Fibroblast of mammary gland (primary cell): ENCODE measurements at regions not wholly inside any gene's neighbourhood (a gene's known extent, or its start where the extent isn't known, plus 50 kb on each side); places are given as distances from the start of the nearest gene placed in this dataset.
A peak's percentile ranks its signal among the peaks of the same experiment; 100 is the strongest.

Experiments used
- DNase-seq: peaks from one replicate; pipeline ENCODE4 v3.0.0-alpha.2; 2010; ENCODE audit warnings: low read depth
- H3K4me3 ChIP-seq: 2 replicates; pipeline ENCODE4 v1.5.1; 2011; ENCODE audit warnings: low read depth, mild to moderate bottlenecking, low read length, moderate library complexity; ENCODE audit not compliant: control insufficient read depth
- TF ChIP-seq, protein P1 (sequence below): conservative IDR thresholded peaks from 2 replicates; pipeline ENCODE4 v1.5.1; 2011; ENCODE audit warnings: low read depth, low read length, inconsistent platforms; ENCODE audit not compliant: control insufficient read depth, insufficient read depth

DNA sequence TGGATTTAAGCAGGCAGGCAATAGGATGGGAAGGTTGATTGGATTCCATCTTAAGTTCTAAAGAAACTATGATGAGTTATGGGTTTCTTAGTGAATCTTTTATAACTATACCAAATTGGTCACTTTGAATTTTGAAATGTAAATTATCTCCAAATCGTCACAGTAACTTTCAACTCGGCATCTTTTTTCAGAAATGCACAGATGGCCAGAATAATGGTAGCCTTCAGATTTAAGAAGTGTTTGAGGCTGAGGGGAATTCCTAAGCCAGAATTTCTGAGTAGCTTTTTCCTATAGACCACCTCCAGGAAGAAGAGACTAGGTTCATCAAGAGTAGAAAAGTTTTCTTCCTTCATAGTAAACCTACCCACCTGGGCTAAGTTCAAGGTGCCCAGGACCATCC is 663.7 kb upstream of the TENM3 start:
- no peak for DNase-seq
- H3K4me3 ChIP-seq, result no peak overlapping the region
- TF ChIP-seq, protein P1, sequence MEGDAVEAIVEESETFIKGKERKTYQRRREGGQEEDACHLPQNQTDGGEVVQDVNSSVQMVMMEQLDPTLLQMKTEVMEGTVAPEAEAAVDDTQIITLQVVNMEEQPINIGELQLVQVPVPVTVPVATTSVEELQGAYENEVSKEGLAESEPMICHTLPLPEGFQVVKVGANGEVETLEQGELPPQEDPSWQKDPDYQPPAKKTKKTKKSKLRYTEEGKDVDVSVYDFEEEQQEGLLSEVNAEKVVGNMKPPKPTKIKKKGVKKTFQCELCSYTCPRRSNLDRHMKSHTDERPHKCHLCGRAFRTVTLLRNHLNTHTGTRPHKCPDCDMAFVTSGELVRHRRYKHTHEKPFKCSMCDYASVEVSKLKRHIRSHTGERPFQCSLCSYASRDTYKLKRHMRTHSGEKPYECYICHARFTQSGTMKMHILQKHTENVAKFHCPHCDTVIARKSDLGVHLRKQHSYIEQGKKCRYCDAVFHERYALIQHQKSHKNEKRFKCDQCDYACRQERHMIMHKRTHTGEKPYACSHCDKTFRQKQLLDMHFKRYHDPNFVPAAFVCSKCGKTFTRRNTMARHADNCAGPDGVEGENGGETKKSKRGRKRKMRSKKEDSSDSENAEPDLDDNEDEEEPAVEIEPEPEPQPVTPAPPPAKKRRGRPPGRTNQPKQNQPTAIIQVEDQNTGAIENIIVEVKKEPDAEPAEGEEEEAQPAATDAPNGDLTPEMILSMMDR, result no peak

DNA sequence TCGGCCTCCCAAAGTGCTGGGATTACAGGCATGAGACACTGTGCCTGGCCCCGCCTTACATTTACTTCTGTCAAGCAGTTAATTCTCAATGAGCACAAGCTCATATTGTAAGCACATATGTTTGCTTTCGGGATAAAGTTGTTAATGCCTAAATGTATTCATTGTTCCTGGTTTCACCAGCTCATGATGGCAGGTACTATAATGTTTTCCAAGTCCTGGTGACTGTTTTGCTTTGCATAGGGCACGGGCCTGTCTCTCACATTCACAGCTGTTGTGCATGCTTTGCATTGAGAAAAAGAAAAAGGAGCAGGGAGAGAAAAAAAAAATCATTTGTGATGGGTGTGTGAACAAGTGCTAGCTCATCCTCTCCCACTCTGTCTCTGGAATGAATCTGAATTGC is 661.2 kb upstream of the TENM3 start:
- TF ChIP-seq, protein P1, result no peak

DNA sequence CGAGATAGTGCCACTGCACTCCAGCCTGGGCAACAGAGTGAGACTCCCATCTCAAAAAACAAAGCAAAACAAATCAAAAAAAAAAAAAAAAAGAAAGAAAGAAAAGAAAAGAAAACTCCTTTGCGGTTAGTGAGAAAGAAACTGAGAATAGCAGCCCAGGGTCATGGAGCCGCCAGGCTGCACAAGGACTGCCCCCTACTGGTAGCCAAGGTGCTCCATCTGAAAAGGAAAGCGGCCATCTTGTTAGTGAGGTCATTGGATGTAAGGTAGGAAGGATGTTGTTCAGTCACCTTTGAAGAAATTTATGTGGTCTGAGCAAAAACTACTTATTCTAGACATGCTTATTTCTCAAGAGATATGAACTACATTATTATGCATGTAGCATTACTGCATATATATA is 660.6 kb upstream of the TENM3 start:
- no peak for DNase-seq
- no peak overlapping the region for H3K4me3 ChIP-seq
- TF ChIP-seq, protein P1, result peak; percentile 20

More for the DNA sequence above, 661.2 kb upstream of the TENM3 start:
- no peak overlapping the region for H3K4me3 ChIP-seq
- no peak for DNase-seq

DNA sequence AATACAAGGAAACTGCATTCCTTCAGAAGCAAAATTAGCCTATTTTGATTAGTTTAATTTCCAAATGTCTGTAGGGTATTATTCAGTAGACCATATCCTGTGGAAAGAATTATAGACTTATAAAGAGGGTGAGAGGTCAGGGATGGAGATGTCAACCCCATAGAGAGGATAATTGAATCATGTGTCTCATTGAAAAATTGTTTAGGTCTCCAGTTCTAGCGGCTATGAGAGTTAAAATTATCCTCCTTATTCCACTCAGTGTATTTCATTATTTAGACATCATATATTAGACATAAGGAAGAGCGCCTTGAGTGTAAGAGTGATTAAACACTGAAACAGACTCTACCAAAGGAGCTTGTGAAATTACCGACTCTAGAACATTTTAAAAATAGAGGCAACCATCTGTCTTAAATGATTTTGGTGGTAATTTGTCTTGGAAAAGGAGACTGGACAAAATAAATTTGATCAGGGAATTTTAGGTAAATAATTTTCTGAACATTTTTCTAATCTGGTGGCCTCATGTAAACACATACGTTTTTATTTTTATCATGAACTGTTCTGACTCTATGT is 654.4 kb upstream of the TENM3 start:
- no peak for DNase-seq
- TF ChIP-seq, protein P1, result no peak
- no peak overlapping the region for H3K4me3 ChIP-seq

DNA sequence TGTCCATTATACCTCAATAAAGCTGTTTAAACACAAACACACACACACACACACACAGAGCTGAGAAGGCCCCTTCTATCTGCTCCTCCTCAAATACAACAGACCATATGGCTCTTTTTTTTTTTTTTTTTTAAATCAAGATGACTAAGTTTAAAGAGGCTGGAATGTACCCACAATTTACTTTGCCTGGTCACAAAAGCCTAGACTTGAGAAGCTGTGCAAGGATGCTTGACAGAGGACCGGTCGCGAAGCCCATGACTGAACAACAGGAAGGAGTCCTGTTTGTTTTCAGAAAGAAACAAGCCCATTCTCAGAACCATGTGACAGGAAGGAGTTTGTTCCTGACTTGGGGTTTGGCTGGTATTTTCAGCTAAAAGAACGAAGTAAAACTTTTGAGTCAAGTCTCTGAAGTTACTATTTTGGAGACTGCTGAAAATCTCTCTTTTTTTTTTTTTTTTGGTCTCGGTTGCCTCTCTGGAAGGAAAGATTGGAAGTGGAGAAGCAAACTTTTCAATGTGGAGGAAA is 650.9 kb upstream of the TENM3 start:
- DNase-seq, result no peak
- H3K4me3 ChIP-seq, result no peak overlapping the region
- TF ChIP-seq, protein P1, result no peak

DNA sequence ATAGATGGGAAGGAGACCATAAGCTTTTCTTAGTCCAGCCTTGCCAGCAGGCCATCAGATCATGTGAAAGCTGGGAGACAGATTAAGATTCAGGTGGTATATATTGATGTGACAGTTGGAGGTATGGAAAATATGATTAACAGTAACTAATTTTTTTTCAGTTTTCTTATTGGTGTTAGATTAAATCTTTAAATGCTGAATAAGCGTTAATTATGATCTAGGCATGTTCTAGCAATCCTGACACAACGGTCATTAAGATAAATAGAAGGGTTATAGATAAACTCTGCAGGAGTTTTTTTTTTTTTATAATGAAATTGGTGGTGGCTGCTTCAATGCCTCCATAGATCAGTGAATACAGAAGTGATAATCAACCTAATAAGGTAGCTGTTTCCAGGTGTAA is 649.5 kb upstream of the TENM3 start:
- DNase-seq, result no peak
- TF ChIP-seq, protein P1, result no peak
- no peak overlapping the region for H3K4me3 ChIP-seq

DNA sequence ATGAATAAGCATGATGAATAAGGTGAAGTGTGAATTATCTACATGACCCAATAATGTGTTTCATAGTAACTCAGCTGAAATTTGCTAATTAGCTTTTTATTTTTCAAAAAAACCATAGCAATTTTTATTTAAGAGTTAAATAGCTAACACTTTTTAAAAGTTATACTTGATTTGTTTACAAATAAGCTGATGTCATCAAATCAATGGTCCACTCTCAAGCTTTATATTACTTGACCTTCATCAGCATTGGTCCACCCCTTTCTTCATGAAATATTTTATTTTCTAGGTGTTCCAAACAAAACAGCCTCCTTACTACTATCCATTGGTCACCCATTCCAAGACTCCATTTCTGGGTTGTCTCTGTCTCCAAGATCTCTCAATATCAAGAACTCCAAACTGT is 649.0 kb upstream of the TENM3 start:
- no peak overlapping the region for H3K4me3 ChIP-seq
- no peak for DNase-seq
- TF ChIP-seq, protein P1, result no peak
